GM10248 (cell line): ENCODE measurements at regions not wholly inside any gene's neighbourhood (a gene's known extent, or its start where the extent isn't known, plus 50 kb on each side); places are given as distances from the start of the nearest gene placed in this dataset.

Experiments
- CTCF ChIA-PET: fragments of 300-600 bp; sonication (Branson Sonifier 250); formaldehyde crosslinking; extraction: SDS; loops from one replicate; lab custom pipeline; 2021; ENCODE audit warnings: antibody characterized with exemption; lab: Yijun Ruan, JAX
- POLR2A ChIA-PET: fragments of 350-650 bp; sonication (Branson Sonifier 250); formaldehyde crosslinking; extraction: SDS; loops from one replicate; lab custom pipeline; 2020; ENCODE audit warnings: antibody characterized with exemption; lab: Yijun Ruan, JAX
- DNase-seq: peaks from one replicate; pipeline ENCODE4 v3.0.0; 2012; ENCODE audit errors: extremely low spot score
- CTCF ChIP-seq: IDR thresholded peaks from 2 replicates; pipeline ENCODE4 v1.5.1; 2012; ENCODE audit warnings: mild to moderate bottlenecking, low read depth; ENCODE audit errors: extremely low read depth, missing control alignments, control extremely low read depth

DNA sequence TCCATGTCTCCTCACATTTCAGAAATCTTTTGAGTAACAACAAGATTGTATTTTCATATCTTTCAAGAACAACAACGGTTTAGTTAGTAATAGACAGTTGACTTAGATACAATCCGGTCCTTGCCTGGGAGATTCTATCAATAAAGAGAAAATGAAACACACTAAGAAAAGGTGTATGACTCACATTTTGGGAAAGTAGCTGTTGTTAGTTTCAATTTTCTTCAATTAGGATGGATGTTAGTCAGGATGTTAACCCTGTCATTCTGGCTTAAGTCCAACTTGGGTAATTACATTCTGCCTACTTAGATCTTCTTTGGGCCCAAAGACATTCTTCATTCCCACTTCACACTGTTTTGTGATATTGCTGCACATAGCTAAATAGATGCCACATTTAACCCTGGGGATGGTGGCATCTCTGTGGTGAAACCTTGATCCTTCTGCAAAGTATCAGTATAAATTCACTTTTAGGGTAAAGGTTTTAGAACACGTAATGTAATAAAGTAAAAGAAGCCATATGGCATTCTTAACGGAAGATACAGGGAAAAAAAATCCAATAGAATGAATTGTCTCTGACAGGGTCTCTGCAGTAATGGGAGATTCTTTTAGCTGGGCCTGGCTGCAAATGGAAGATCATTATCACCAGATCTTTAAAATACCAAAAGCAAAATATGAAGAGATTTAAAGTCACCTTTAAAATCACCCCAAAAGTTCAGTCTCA is 365.5 kb downstream of the FIGN start:
- no peak for TF ChIP-seq CTCF
- DNase-seq = no peak
- POLR2A ChIA-PET = no interaction called here
- CTCF ChIA-PET = interaction anchor here (1.0 kb wide), 1 partner anchor 24 kb away, joined by 3 read pairs; no protein-coding TSS in a partner anchor

DNA sequence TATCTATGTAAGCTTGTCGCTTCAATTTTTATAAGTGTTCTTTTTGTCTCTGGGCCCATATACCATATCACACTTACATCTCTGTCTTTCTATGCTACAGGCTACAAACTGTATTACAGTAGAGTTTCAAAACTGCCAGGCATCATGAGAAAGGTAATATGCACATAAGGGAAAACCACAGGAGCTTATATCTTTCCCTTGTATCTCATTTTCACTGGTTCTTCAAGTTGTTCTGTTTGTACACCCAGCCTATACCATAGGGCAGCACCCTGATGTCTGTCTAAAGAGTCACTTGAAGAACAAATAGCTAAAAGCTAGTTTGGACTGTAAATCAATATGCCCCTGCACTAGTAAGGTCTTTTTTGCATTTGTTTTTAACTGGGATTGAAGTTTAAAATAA is 366.7 kb downstream of the FIGN start:
- ChIA-PET POLR2A (no interaction called here), CTCF (no interaction called here)
- no peak for DNase-seq
- no peak for TF ChIP-seq CTCF

GRCh38 chr2:163368655-163369054 is 367.2 kb downstream of the FIGN start:
- CTCF ChIA-PET = interaction anchor here (0.7 kb wide), 1 partner anchor 677 kb away, joined by 3 read pairs; no protein-coding TSS in a partner anchor

DNA sequence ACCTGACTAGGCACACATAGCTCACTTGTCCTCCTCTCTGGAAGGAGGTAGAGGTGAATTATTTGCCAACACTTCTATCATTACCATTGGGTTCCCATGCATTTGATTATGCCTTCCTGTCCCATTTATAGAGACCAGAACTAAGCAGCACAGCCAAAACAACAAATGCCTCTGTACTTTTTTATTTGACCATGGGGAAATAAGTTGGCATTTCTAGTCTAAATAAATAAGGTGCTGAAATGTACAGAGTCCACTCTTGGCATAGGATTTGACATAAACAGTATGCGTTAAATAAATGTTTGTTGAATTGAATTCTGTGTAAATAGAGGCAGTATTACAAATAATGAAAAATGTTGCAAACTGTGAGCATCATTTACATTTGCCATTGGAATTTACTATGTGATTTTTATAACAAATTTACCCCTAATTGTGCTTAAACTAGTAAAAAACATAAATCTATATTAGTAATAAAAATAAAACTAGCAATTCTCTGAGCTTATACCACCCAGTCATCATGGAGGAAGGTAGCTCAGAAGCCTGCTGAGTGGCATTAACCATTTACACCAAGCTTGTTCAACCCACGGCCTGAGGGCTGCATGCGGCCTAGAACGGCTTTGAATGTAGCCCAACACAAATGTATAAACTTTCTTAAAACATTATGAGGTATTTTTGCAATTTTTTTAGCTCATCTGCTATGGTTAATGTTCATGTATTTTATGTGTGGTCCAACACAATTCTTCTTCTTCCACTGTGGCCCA is 367.8 kb downstream of the FIGN start:
- no peak for TF ChIP-seq CTCF
- no peak for DNase-seq
- POLR2A ChIA-PET = no interaction called here
- CTCF ChIA-PET = interaction anchor here (0.7 kb wide), 1 partner anchor 678 kb away, joined by 3 read pairs; no protein-coding TSS in a partner anchor

More at GRCh38 chr2:163368655-163369054, 367.2 kb downstream of the FIGN start:
- POLR2A ChIA-PET = no interaction called here
- no peak for DNase-seq
- TF ChIP-seq CTCF = no peak

DNA sequence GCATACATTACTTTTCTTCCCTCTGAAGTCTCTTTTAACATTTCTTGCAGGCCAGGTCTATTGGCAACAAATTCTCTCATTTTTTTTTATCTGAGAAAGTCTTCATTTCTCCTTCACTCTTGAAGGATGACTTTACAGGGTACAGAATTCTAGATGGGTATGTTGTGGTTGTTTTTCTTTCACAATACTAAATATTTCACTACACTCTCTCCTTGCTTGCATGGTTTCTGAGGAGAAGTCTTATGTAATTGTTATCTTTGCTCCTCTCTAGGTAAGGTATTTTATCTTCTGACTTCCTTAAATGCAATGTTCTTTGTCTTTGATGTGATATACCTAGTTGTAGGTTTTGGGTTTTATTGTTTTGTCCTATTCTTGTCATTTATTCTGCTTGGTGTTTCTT is 371.1 kb downstream of the FIGN start:
- CTCF ChIA-PET = no interaction called here
- POLR2A ChIA-PET = no interaction called here
- DNase-seq = no peak
- no peak for TF ChIP-seq CTCF

GRCh38 chr2:163353551-163353950 is 382.3 kb downstream of the FIGN start:
- ChIA-PET CTCF (interaction anchor here (1.1 kb wide), 1 partner anchor 707 kb away, joined by 3 read pairs; no protein-coding TSS in a partner anchor), POLR2A (no interaction called here)
- DNase-seq = no peak
- no peak for TF ChIP-seq CTCF
